ENCODE measurements at regions not wholly inside any gene's neighbourhood (a gene's known extent, or its start where the extent isn't known, plus 50 kb on each side); places are given as distances from the start of the nearest gene placed in this dataset.

DNA sequence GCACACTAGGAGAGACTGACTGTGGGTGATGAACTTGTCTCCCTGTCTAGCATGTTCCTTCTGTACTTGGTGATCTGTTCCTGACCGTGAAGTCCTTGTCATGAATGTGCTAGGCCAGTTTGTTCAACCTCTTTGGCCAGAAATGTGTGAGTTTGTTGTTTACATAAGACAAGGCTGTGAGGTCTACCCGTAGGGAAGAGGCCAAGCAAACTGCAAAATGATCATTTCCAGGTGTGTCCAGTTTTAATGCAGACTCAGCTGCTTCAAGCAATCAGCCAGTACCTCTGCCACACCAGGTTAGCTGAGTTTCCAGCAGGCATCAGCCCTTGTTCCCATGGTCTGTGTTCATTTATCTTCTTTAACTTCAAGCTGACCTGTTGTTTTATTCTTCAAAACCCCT, 440.2 kb downstream of the FUT8 start:
- H3K27ac ChIP-seq (ENCODE audit: control insufficient read depth, insufficient read depth) = no peak overlapping the region
- no peaks in the 10 kb centered on the region for H3K9me3 ChIP-seq (replicated peaks; ENCODE audit: control insufficient read depth, insufficient read depth, low read length)
- H4K20me1 ChIP-seq (ENCODE audit: control insufficient read depth, insufficient read depth) = no peaks in the 10 kb centered on the region
- H3K36me3 ChIP-seq (ENCODE audit: control insufficient read depth in 2 of 2, insufficient read depth in 2 of 2, low read length in 1 of 2) = no peaks in the 10 kb centered on the region
- H3K4me2 ChIP-seq (ENCODE audit: control insufficient read depth, insufficient read depth) = no peak overlapping the region
- no peak overlapping the region for H3K4me3 ChIP-seq
- no peak overlapping the region for H2AFZ ChIP-seq (ENCODE audit: control insufficient read depth, low read depth, low read length)
- POLR2A ChIA-PET = no interaction called here
- no peak overlapping the region for H3K9ac ChIP-seq (ENCODE audit: control insufficient read depth, insufficient read depth, low read length)
- no TSS peak for BruUV-seq (replicated peaks)
- CTCF ChIA-PET = no interaction called here
- FAIRE-seq = no peak
- H3K27me3 ChIP-seq (replicated peaks in 1 of 2; ENCODE audit: control insufficient read depth in 2 of 2, insufficient read depth in 2 of 2, low read length in 1 of 2) = no peaks in the 10 kb centered on the region; a peak in 1 of 4 replicates
- in situ Hi-C loops (cut with MboI) (no loop called here), intact Hi-C loops (cut with micrococcal nuclease; ENCODE audit: unreplicated experiment) (no loop called here)
- SMC1A ChIA-PET (ENCODE audit: uncharacterized antibody, unreplicated experiment) = no interaction called here
- H3K79me2 ChIP-seq (ENCODE audit: control insufficient read depth, insufficient read depth, low read length) = no peaks in the 10 kb centered on the region
- RAD21 ChIA-PET (ENCODE audit: unreplicated experiment) = no interaction called here
- DNase-seq (ENCODE audit: low read depth, low spot score) = no peak
- 5% methylated on average over 2 of the region's 2 CpGs for WGBS (ENCODE audit: insufficient coverage, insufficient replicate concordance, low lambda C conversion rate, missing lambda C conversion rate)
- no peak for ATAC-seq
- no peaks in the 10 kb centered on the region for H3K4me1 ChIP-seq (ENCODE audit: control insufficient read depth, insufficient read depth, low read length)
- TF ChIP-seq NR2C2 (IDR thresholded peaks at IDR 0.05; ENCODE audit: borderline replicate concordance, control insufficient read depth, insufficient read length, low read depth) (no peak), JUNB (IDR thresholded peaks at IDR 0.05) (no peak), LARP7 (IDR thresholded peaks at IDR 0.05) (no peak), SMARCA5 (IDR thresholded peaks at IDR 0.05) (no peak), ZZZ3 (IDR thresholded peaks at IDR 0.05; ENCODE audit: control insufficient read depth, insufficient read length, low read depth) (no peak)
- TF ChIP-seq, protein P1, sequence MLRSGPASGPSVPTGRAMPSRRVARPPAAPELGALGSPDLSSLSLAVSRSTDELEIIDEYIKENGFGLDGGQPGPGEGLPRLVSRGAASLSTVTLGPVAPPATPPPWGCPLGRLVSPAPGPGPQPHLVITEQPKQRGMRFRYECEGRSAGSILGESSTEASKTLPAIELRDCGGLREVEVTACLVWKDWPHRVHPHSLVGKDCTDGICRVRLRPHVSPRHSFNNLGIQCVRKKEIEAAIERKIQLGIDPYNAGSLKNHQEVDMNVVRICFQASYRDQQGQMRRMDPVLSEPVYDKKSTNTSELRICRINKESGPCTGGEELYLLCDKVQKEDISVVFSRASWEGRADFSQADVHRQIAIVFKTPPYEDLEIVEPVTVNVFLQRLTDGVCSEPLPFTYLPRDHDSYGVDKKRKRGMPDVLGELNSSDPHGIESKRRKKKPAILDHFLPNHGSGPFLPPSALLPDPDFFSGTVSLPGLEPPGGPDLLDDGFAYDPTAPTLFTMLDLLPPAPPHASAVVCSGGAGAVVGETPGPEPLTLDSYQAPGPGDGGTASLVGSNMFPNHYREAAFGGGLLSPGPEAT (IDR thresholded peaks at IDR 0.05; ENCODE audit: low read depth) = no peak
- TF ChIP-seq, protein P2, sequence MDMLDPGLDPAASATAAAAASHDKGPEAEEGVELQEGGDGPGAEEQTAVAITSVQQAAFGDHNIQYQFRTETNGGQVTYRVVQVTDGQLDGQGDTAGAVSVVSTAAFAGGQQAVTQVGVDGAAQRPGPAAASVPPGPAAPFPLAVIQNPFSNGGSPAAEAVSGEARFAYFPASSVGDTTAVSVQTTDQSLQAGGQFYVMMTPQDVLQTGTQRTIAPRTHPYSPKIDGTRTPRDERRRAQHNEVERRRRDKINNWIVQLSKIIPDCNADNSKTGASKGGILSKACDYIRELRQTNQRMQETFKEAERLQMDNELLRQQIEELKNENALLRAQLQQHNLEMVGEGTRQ (IDR thresholded peaks at IDR 0.05; ENCODE audit: borderline replicate concordance, low read depth, low read length) = no peak
- TF ChIP-seq, protein P3, sequence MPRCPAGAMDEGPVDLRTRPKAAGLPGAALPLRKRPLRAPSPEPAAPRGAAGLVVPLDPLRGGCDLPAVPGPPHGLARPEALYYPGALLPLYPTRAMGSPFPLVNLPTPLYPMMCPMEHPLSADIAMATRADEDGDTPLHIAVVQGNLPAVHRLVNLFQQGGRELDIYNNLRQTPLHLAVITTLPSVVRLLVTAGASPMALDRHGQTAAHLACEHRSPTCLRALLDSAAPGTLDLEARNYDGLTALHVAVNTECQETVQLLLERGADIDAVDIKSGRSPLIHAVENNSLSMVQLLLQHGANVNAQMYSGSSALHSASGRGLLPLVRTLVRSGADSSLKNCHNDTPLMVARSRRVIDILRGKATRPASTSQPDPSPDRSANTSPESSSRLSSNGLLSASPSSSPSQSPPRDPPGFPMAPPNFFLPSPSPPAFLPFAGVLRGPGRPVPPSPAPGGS (IDR thresholded peaks at IDR 0.05; ENCODE audit: borderline replicate concordance, insufficient read depth, low read depth, low read length, poor library complexity, severe bottlenecking) = no peak

Data from GM12878 (cell line).